IMR-90 (cell line): ENCODE measurements at regions not wholly inside any gene's neighbourhood (a gene's known extent, or its start where the extent isn't known, plus 50 kb on each side); places are given as distances from the start of the nearest gene placed in this dataset.

Experiments
- ATAC-seq: fragments of 200-7000 bp; cut with Tn5 transposase; 2 replicates; pipeline ENCODE4 v1.9.1; 2020; ENCODE audit warnings: low read depth, mild to moderate bottlenecking, moderate library complexity
- BruUV-seq: library from RNA; stranded (reverse); fragments of 400-500 nt; replicated peaks from 2 replicates; lab custom pipeline; 2021; lab: Mats Ljungman, UMichigan
- CTCF ChIA-PET: fragments of 300-600 bp; formaldehyde crosslinking; extraction: SDS; loops from one replicate; lab custom pipeline; 2021; ENCODE audit warnings: antibody characterized with exemption; lab: Yijun Ruan, JAX
- POLR2A ChIA-PET: fragments of 300-600 bp; sonication (Branson Sonifier 250); formaldehyde crosslinking; loops from one replicate; lab custom pipeline; 2022; ENCODE audit warnings: antibody characterized with exemption; ENCODE audit not compliant: unreplicated experiment; lab: Charles Lee
- DNase-seq: peaks from one replicate; pipeline ENCODE4 v3.0.0; 2013
- H2AFZ ChIP-seq: replicated peaks from 2 replicates; pipeline ENCODE3; 2013; ENCODE audit warnings: low read length, mild to moderate bottlenecking; ENCODE audit not compliant: poor library complexity
- H2AK5ac ChIP-seq: 2 replicates; pipeline ENCODE4 v1.6.1; 2013; ENCODE audit warnings: low read depth, low read length, inconsistent platforms
- H2AK9ac ChIP-seq: replicated peaks from 2 replicates; pipeline ENCODE3; 2013; ENCODE audit warnings: mild to moderate bottlenecking, low read depth, low read length, moderate library complexity; ENCODE audit not compliant: poor library complexity
- H2BK120ac ChIP-seq: 2 replicates; pipeline ENCODE4 v1.6.1; 2013; ENCODE audit warnings: low read depth, low read length, inconsistent platforms
- H2BK15ac ChIP-seq: 3 replicates; pipeline ENCODE4 v1.6.1; 2013; ENCODE audit warnings: low read depth, low read length, inconsistent platforms
- H2BK20ac ChIP-seq: 2 replicates; pipeline ENCODE4 v1.6.1; 2013; ENCODE audit warnings: low read depth, mild to moderate bottlenecking, inconsistent platforms, low read length, moderate library complexity
- H2BK5ac ChIP-seq: 2 replicates; pipeline ENCODE4 v1.6.1; 2013; ENCODE audit warnings: mild to moderate bottlenecking, low read depth, low read length, inconsistent platforms; ENCODE audit not compliant: poor library complexity, severe bottlenecking
- H3K14ac ChIP-seq: replicated peaks from 2 replicates; pipeline ENCODE4 v1.6.1; 2013; ENCODE audit warnings: low read depth, low read length, inconsistent platforms
- H3K18ac ChIP-seq: 2 replicates; pipeline ENCODE4 v1.6.1; 2013; ENCODE audit warnings: low read depth, low read length, control low read depth
- H3K23ac ChIP-seq: 2 replicates; pipeline ENCODE4 v1.6.1; 2013; ENCODE audit warnings: low read depth, low read length, inconsistent platforms
- H3K27ac ChIP-seq: 2 replicates; pipeline ENCODE4 v1.5.1; 2013; ENCODE audit warnings: mild to moderate bottlenecking, control low read depth, low read length; ENCODE audit not compliant: insufficient read depth
- H3K27me3 ChIP-seq: 2 replicates; pipeline ENCODE4 v1.6.1; 2013; ENCODE audit warnings: low read length; ENCODE audit not compliant: control insufficient read depth, insufficient read depth
- H3K36me3 ChIP-seq: 2 replicates; pipeline ENCODE4 v1.6.1; 2013; ENCODE audit warnings: low read length, mixed read lengths; ENCODE audit not compliant: control insufficient read depth, insufficient read depth
- H3K4ac ChIP-seq: 2 replicates; pipeline ENCODE4 v1.6.1; 2013; ENCODE audit warnings: low read depth, low read length, inconsistent platforms
- H3K4me1 ChIP-seq: 2 replicates; pipeline ENCODE4 v1.6.1; 2013; ENCODE audit warnings: low read length, mixed read lengths; ENCODE audit not compliant: control insufficient read depth, insufficient read depth
- H3K4me2 ChIP-seq: 2 replicates; pipeline ENCODE4 v1.6.1; 2013; ENCODE audit warnings: low read depth, mild to moderate bottlenecking, control low read depth, low read length, moderate library complexity
- H3K4me3 ChIP-seq: 2 replicates; pipeline ENCODE4 v1.5.1; 2013; ENCODE audit warnings: low read depth, mild to moderate bottlenecking, control low read depth, low read length, moderate library complexity; ENCODE audit not compliant: insufficient read depth
- H3K56ac ChIP-seq: 2 replicates; pipeline ENCODE4 v1.6.1; 2013; ENCODE audit warnings: low read length, inconsistent platforms; ENCODE audit not compliant: insufficient read depth; ENCODE audit errors: extremely low read depth
- H3K79me1 ChIP-seq, 2 experiments: 2 replicates each; pipeline ENCODE4 v1.6.1; 2013; ENCODE audit warnings: low read length in 2 of 2, inconsistent platforms in 1 of 2, low read depth in 1 of 2
- H3K9ac ChIP-seq: 2 replicates; pipeline ENCODE4 v1.6.1; 2013; ENCODE audit warnings: low read depth, low read length, control low read depth
- H3K9me1 ChIP-seq: 2 replicates; pipeline ENCODE4 v1.6.1; 2013; ENCODE audit warnings: low read length, inconsistent platforms; ENCODE audit not compliant: insufficient read depth
- H3K9me3 ChIP-seq: 2 replicates; pipeline ENCODE4 v1.6.1; 2013; ENCODE audit warnings: low read length; ENCODE audit not compliant: control insufficient read depth, insufficient read depth
- H4K20me1 ChIP-seq: 2 replicates; pipeline ENCODE4 v1.6.1; 2013; ENCODE audit warnings: low read length, inconsistent platforms; ENCODE audit not compliant: insufficient read depth
- H4K5ac ChIP-seq: 2 replicates; pipeline ENCODE4 v1.6.1; 2013; ENCODE audit warnings: mild to moderate bottlenecking, low read depth, low read length, control low read depth
- H4K8ac ChIP-seq, 2 experiments: 2 replicates each; pipeline ENCODE4 v1.6.1; 2013; ENCODE audit warnings: low read depth in 2 of 2, low read length in 2 of 2, control low read depth in 1 of 2, inconsistent platforms in 1 of 2
- H4K91ac ChIP-seq: 2 replicates; pipeline ENCODE4 v1.6.1; 2013; ENCODE audit warnings: low read depth, low read length, inconsistent platforms; ENCODE audit not compliant: insufficient read depth
- CHD1 ChIP-seq: IDR thresholded peaks from 2 replicates; pipeline ENCODE4 v1.6.1; 2012; ENCODE audit warnings: low read depth, low read length, improper control_type of control experiment
- CTCF ChIP-seq: conservative IDR thresholded peaks from 2 replicates; pipeline ENCODE4 v1.5.1; 2012; ENCODE audit warnings: mild to moderate bottlenecking, low read depth, low read length, improper control_type of control experiment
- ELK1 ChIP-seq: fragments of 150-350 bp; IDR thresholded peaks from 2 replicates; pipeline ENCODE4 v1.6.1; 2016; ENCODE audit warnings: low read depth, mild to moderate bottlenecking, low read length, moderate library complexity, borderline replicate concordance
- FOS ChIP-seq: fragments of 150-350 bp; IDR thresholded peaks from 2 replicates; pipeline ENCODE4 v1.6.1; 2016; ENCODE audit warnings: low read depth, low read length
- MAFK ChIP-seq: IDR thresholded peaks from 2 replicates; pipeline ENCODE4 v1.6.1; 2012; ENCODE audit warnings: low read depth, low read length, improper control_type of control experiment
- MAZ ChIP-seq: IDR thresholded peaks from 2 replicates; pipeline ENCODE4 v1.6.1; 2012; ENCODE audit warnings: low read depth, mild to moderate bottlenecking, low read length, improper control_type of control experiment, moderate library complexity, borderline replicate concordance
- MXI1 ChIP-seq: IDR thresholded peaks from 2 replicates; pipeline ENCODE4 v1.6.1; 2012; ENCODE audit warnings: low read depth, mild to moderate bottlenecking, low read length, moderate library complexity, borderline replicate concordance
- NFE2L2 ChIP-seq: fragments of 150-350 bp; IDR thresholded peaks from 2 replicates; pipeline ENCODE4 v1.6.1; 2016; ENCODE audit warnings: low read depth, mild to moderate bottlenecking, low read length
- POLR2A ChIP-seq: IDR thresholded peaks from 2 replicates; pipeline ENCODE4 v1.6.1; 2012; ENCODE audit warnings: mild to moderate bottlenecking, low read depth, low read length
- RAD21 ChIP-seq: IDR thresholded peaks from 2 replicates; pipeline ENCODE4 v1.6.1; 2012; ENCODE audit warnings: low read length, improper control_type of control experiment
- RCOR1 ChIP-seq: IDR thresholded peaks from 2 replicates; pipeline ENCODE4 v1.6.1; 2012; ENCODE audit warnings: mild to moderate bottlenecking, low read length, improper control_type of control experiment; ENCODE audit not compliant: insufficient replicate concordance
- RFX5 ChIP-seq: IDR thresholded peaks from 2 replicates; pipeline ENCODE4 v1.8.0; 2012; ENCODE audit warnings: low read depth, mild to moderate bottlenecking, low read length, moderate library complexity
- SMC3 ChIP-seq: fragments of 150-350 bp; IDR thresholded peaks from 2 replicates; pipeline ENCODE4 v1.6.1; 2016; ENCODE audit warnings: low read depth, mild to moderate bottlenecking, antibody characterized with exemption, low read length, moderate library complexity
- USF2 ChIP-seq: fragments of 150-350 bp; IDR thresholded peaks from 2 replicates; pipeline ENCODE4 v1.6.1; 2017; ENCODE audit warnings: mild to moderate bottlenecking, antibody characterized with exemption, low read length, low read depth
- WGBS, 2 experiments: methylation state at CpG; one replicate each; pipeline versions ENCODE4 v1.1.5 to v1.1.7; 2013; ENCODE audit warnings: missing lambda C conversion rate in 2 of 2; ENCODE audit not compliant: insufficient read length in 1 of 2; ENCODE audit errors: extremely low coverage in 2 of 2; 5-methylcytosine and 5-hydroxymethylcytosine counted together
- dilution Hi-C: fragments of 300-500 bp; cut with HindIII; formaldehyde crosslinking; loops from one replicate; pipeline ENCODE4 v1.14.3; 2018; ENCODE audit warnings: low sequenced_read_pairs; ENCODE audit not compliant: unreplicated experiment
- in situ Hi-C: fragments of 300-500 bp; cut with MboI; formaldehyde crosslinking; loops from 3 replicates; pipeline ENCODE4 v1.14.3; 2019; ENCODE audit warnings: low sequenced_read_pairs, inconsistent platforms, mixed read lengths
- intact Hi-C: fragments of 100-400 bp; cut with micrococcal nuclease; formaldehyde crosslinking; loops from 2 replicates; pipeline ENCODE4 v1.10.0; 2022

- H2AFZ ChIP-seq = peak overlapping the region; percentile 79
- no peak overlapping the region for H3K4me3 ChIP-seq
- H4K91ac ChIP-seq = peak overlapping the region; percentile 98
- H2BK20ac ChIP-seq = peak overlapping the region; percentile 100
- peak overlapping the region; percentile 99 for H3K27ac ChIP-seq
- peak overlapping the region; percentile 98 for H3K14ac ChIP-seq
- H3K9me1 ChIP-seq = peaks cover 47% of the 10 kb centered on the region
- no peak for ATAC-seq
- no peak for TF ChIP-seq ELK1
- no peak for TF ChIP-seq SMC3
- TF ChIP-seq RFX5 = no peak
- no peak for TF ChIP-seq CTCF
- no peak for TF ChIP-seq FOS
- no peak for TF ChIP-seq NFE2L2
- TF ChIP-seq CHD1 = no peak
- TF ChIP-seq POLR2A = no peak
- TF ChIP-seq RAD21 = no peak
- no peak for TF ChIP-seq MXI1
- TF ChIP-seq RCOR1 = no peak
- TF ChIP-seq USF2 = no peak
- TF ChIP-seq MAFK = no peak
- TF ChIP-seq MAZ = no peak
- peak overlapping the region; percentile 93 for H3K56ac ChIP-seq
- peak overlapping the region; percentile 99 for H2BK15ac ChIP-seq
- peak overlapping the region; percentile 90 for H3K18ac ChIP-seq
- peak overlapping the region; percentile 100 for H2AK5ac ChIP-seq
- CTCF ChIA-PET = no interaction called here
- dilution Hi-C loops (no loop called here), in situ Hi-C loops (no loop called here), intact Hi-C loops (loop anchor here (2.0 to 5.0 kb wide), 2 partner anchors 15 to 135 kb away; no protein-coding TSS in a partner anchor)
- peak overlapping the region; percentile 99 for H2AK9ac ChIP-seq
- BruUV-seq = no TSS peak
- no peak for DNase-seq
- peak overlapping the region; percentile 100 for H2BK120ac ChIP-seq
- peak overlapping the region; percentile 93 for H3K23ac ChIP-seq
- peaks cover 0 to 46% of the 10 kb centered on the region in 2 experiments; a peak in 2 of 4 replicates for H3K79me1 ChIP-seq
- 100% methylated on average over 2 of the region's 3 CpGs; no CpG with 5 or more reads in 1 of the 2 experiments for WGBS, 2 experiments
- H2BK5ac ChIP-seq = peak overlapping the region; percentile 100
- H3K4me2 ChIP-seq = no peak overlapping the region
- H3K36me3 ChIP-seq = no peaks in the 10 kb centered on the region
- peaks cover 5% of the 10 kb centered on the region; the same call in 1 of the 2 replicates for H3K9me3 ChIP-seq
- H3K4me1 ChIP-seq = peaks cover 53% of the 10 kb centered on the region
- peak overlapping the region; percentile 94 for H4K5ac ChIP-seq
- H4K8ac ChIP-seq = peak overlapping the region; percentile 90 to 96
- POLR2A ChIA-PET = interaction anchor here (1.5 kb wide), 1 partner anchor 15 kb away, joined by 3 read pairs; no protein-coding TSS in a partner anchor
- H3K27me3 ChIP-seq = no peaks in the 10 kb centered on the region
- H4K20me1 ChIP-seq = no peaks in the 10 kb centered on the region
- H3K9ac ChIP-seq = peak overlapping the region; percentile 51; the same call in 1 of the 2 replicates
- peak overlapping the region; percentile 99 for H3K4ac ChIP-seq
These were observed 139.0 kb downstream of the ZFP36L2 start for GRCh38 chr2:43087413-43087812.
